Fibroblast of skin of right quadriceps (primary cell): ENCODE measurements at regions not wholly inside any gene's neighbourhood (a gene's known extent, or its start where the extent isn't known, plus 50 kb on each side); places are given as distances from the start of the nearest gene placed in this dataset.

Experiments
- DNase-seq: peaks from one replicate; pipeline ENCODE4 v3.0.0-alpha.2; 2013

DNA sequence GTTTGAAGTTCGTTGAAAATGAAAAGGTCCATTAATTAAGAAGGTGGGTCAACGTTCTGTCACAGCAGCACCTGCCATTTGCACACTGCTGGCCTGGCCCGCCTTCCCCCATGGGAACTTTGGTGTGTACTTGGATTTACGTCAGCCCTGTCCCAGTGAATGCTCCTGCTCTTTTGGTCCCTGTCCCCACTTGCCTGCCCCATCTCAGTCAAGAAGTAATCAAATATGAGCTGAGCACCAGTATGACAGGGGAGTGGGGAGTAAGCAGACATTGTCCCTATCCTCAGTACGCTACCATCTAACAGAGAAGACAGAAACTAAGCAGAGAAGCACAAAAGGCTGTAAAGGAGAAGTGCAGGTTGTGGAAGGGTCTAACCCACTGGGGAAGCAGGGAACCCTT, 65.1 kb downstream of the SLC4A3 start:
- no peak for DNase-seq

DNA sequence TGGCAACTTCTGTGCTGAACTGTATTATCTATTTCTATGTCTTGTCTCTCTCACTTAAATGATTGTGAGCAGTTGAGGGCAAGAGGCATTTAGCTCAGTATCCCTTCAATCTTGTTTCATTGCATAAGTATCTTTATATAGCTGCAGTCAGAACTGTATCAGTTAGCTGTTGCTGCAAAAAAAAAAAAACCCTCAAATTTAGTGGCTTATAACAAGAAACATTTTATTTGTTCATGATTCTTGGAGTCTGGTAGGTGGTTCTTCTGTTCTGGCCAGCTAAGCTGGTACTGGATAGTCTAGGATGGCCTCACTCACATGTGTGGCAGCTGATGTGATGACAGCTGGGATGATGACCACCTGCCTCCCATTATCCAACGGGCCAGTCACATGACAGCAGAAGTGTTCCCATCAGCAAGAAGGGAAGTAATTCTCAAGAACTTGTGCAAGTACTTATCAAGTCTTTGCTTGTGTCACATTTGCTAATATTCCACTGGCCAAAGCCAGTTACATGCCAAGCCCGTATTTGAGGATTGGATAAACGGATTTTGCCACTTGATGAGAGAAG, 67.8 kb downstream of the SLC4A3 start:
- DNase-seq: no peak

DNA sequence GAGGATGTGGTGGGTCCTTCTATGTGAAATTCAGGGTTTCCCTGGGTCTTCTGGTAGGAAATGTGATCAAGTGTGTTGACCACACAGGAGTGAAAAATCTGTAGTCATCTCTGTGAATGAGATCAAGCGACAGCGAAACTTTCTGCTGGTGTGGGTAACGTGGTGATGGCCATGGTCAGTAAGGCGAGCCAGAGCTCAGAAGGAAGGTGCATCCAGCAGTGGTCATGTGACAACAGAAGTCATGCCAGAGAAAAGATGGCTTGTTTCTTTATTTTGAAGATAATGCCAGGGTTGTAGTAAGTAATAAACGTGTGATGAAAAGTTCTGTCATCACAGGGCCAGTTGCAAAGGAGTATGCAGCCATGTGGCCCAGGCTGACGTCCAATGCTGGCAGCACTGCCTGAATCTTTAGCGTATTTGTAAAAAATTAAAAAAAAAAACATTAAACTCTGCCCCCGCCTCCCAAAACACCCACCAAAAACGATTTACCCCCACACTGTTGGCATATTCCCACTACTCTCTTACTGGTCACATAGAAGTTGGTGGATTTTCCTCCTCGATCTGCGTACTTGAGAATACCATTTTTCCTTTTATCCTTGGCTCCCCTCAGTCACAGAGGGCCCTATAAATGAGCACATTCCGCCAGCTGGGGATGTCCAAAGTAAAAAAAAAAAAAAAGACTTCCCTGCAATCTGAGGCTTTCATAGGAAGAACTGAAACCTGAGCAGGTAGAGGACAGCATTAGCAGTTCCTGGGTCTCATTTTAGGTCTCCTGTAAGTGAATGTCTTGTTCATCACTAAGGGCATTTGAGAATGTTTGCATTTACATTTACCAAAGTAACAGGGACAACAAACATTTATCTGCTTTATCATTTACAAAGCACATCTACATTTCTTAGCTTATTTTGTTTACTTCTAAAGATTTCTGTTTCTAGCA, 70.6 kb downstream of the SLC4A3 start:
- no peak for DNase-seq

DNA sequence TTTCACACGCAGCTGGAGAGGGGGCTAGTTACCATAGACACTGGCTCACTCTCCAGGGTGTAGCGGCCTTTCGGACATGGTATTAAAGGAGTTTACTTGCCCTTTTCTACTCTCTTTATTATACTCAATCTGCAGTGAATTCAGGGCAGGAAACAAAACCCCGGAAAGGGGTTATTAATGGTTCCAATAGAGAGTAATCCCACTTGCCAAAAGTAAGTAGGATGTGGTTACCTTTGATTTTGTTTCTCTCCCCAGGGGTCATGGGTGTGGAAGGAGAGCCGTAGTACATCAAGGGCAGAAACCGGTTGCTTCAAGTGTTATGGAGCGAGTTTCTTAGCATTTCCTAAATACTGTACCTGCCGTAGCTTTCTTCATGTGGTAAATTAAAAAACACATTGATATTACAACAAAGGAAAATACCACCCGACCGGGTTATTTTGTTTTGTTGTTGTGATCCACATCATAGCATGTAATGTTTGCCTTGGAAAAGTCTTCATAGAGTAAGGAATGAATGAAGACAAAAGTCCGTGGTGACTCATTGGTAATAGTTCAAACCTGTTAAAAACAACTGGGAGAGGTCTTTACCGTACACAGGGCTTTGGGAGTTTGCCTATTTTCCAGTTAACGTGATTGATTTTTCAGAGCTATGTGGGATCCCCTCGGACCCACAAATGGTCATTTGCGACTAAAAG, 71.5 kb downstream of the SLC4A3 start:
- no peak for DNase-seq

DNA sequence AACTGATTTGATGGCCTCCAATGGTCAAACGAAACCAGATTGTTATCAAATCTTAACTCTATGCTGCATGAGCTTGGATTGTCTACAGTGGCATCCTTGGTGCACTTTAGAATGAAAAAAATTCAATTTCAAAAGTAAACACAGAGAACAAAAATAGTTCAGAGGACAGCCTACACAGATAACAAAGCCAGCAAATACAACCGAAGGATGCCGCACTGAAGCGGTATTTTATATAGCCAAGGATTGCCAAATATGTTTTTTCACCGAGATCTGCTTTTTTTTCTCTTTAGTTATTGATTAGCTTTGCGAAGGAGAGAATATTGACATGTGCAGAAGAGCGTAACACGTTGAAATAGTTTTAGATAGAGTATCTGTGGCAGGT, 72.0 kb downstream of the SLC4A3 start:
- DNase-seq: no peak

DNA sequence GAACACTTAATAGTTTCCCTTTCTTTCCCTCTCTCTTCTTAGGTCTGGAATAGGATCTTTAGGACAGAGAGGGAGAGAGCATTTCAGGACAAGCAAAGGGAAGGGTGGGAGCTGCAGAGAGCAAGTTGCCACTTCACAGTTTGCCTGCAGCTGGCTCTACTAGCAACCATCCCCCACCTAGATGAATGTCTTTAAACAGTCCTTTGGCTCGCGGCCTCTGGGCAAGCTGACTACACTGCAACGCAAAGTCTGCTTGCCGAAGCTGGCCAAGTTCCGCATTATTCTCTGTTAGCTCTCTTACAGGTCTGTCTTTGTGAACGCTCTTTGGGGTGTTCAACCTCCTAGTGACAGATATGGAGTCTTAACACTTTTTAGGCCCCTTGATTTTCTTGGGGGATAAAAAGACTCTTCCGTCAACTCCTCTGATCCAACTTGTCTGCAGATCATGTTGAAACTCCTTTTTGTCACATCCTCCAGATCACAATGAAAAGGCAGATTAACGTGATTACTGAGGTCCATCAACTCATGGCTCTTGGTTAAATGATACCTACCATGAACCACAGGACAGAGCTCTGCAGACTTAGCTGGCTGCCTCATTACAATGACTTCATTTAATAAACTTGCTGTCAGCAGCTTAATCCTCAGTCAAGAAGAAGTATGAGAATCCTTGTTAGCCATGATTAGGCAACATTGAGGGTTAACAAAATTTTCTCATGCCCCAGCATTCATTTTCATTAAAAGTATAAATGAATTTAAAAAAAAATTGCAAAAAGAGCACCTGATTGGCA, 74.6 kb downstream of the SLC4A3 start:
- peak; percentile 22 for DNase-seq

DNA sequence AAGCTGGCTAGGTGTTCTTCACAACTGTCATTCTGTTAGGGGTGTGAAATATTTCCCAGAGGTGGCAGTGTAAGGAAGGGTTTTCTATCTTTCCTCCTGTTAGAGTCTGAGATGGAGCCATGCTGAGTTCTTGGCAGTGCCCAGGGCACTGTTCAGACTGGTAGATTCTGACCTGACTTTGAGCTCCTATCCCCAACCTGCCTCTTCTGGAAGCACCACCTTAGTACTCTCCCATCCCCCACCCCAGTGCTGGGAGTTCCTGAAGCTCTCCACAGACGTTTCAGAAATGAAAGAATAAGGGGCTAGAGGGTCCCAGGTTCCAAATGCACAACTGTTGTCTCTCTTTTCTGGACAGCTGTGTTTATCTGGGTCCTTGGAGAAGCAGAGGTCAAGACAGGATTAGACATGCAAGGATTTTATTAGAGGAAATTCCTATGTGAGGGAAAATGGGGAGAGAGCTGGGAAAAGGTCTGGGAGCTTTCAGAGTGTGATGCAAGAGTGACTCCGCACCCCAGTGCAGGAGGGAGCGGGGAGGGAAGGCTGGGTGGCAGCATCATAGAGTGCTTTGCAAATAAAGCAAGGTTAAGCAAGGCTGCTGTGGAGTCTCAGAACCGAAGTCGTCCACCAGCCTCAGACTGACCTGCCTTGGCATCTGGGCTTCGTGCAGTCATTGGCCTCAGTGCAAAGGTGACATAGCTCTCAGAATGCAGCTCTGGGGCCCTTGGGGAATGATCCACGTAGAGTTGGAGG, 75.5 kb downstream of the SLC4A3 start:
- DNase-seq: no peak

DNA sequence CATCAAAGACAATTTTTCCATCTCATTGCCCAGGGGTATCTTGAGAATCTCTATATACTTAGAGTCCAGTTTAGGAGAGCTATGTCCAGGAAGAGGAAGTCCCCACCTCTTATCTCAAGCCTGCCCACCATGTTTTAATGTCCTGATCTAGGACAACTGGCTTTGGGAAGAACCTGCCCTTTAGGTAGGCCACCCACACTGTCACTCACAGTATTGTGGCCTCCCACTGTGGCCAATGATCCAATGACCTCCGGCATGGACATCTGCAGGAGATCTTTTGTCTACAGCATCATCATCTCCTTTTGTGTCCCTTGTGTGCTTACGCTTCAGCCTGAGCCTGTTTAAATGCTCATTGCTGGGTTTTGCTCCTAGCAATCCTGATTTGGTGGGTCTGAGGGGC, 77.4 kb downstream of the SLC4A3 start:
- no peak for DNase-seq

DNA sequence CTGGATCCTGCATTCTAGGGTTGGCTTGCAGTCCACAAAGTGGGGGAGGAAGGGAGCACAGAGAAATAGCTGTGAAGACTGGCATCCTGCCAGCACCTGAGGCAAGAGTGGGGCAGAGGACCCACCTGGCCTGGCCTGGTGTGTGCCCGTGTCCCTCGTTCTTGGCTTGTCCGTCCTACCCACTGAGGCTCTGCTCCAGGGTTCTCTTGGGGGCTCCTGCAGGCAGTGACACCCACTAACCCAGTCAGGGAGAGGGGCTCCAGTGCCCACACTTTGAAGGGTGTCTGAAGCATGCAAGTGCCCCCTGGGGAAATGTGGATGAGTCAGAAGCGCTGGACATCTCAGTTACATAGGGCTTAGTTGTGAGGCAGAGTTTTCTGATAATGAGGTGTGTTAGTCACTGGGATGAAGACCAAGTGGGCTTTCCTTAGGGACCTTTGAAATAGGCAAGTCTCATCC, 79.4 kb downstream of the SLC4A3 start:
- peak; percentile 73 for DNase-seq

DNA sequence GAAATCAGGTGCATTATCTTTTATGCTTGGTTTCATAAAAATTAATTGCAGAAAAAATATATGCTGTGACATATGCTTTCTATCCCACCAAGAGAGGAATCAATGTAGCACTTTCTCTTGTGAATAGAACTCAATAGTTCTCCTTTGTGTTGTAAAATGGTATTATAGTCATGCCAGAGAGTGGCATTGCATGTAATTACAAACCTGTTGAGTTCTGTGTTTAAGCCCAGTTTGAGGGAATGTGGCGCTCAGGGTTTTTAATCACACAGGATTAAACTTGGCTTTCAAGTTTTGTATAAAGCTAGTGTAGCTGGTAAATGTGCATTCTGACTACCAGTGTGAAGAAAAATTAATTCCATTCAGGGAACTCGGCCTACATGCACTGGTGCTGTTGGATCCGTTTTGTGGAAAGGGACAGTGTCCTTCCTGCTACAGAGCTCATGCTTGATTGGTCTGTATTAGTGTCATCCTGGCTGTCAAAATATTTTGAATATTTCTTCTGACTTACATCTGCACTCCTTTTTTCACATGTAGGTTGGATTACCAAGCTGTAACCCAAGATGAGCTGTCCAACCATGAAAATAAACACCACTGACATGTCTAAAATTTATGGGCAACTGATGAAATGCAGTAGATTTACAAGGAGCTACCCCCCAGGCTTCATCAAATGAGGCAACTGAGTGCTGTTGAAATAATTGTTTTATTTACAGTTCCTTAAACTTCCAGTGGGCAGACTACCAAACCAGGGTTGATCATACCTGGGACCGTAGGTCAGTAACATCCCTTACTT, 80.3 kb downstream of the SLC4A3 start:
- DNase-seq: peak; percentile 62

DNA sequence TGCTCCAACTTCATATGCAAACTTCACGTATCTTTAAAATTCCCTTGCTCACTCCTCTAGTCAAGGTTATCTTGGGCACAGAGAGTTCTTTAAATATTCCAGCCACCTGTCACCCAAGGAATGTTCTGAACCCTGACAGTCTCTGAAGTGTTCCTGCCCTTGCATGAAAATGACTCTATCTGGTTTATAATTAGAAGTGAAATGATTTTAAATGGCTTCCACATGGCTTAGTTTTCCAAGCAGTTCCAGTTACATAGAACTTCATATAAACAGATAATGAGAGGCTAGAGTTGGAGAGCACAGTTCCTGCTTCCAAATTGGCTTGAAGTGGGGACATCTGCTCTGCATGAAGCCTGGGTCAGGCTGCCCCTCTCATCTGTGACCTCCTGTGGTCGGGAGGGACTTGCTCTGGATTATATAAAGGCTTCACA, 81.9 kb downstream of the SLC4A3 start:
- no peak for DNase-seq

DNA sequence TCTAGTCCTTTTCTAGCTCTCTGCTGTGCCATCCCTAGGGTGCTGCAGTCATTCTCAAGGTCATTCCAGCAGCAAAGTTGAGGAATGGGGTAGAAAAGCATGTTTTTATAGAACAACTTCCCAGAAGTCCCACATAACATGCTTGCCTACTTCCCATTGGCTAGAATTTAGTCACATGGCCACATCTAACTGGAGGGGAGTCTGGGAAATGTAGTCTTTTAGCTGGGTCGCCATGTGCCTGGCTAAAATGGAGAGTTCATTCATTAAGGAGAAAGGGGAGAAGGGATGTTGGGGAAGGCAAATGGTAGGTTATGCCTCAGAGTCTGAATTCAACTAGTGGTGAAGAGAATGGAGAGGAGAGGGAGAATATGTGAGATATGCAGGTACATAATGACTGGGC, 85.7 kb downstream of the SLC4A3 start:
- peak; percentile 40 for DNase-seq

DNA sequence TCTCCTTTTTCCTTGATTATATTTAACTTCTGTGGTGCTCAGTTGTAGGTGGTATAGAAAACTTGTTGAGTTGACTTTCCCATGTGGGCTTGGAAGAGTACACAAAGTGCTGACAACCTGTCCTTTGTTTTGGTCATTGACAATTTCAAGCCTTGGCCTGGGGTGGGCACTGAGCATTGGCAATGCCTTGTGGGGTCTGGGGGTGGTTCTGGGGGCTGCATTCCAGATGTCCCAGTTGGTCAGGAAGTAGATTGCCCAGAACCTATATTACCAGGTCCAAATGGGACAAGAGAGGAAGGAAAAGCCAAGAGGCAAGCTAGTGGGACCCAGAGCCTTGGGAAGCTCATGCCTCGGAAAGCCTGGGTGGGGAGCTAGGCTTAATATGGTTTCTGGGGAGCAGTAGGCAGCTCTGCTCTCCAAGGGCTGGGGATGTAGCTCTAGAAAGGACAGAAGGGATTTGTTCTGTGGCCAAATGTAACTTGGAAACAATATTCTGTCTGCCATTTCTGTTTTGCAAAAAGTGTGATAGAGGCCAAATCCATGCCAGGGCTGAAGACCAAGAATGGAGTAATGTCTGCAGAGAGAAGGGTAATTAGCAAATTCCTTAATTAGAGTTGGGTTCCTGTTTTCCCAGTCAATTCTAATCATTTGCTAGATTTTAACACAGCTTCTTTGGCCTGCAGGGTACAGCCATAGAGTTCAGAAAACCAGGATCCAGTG, 87.4 kb downstream of the SLC4A3 start:
- no peak for DNase-seq

DNA sequence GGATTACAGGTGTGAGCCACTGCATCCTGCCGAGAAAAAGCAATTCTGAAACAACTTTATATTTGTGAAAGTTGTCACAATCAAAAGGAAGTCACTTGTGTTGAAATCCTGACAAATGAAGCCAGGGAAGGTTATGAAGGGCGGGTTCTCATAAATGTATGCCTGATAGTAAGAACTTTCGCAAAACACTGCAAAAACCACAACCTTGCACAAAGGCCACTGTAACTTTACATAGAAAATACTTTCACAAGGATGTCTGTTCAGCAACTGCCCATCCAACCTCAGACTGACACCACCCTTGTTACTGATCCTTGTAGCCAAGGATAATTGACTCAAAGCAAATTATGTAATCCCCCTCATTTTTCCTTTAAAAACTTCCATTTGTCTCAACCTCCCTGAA, 90.6 kb downstream of the SLC4A3 start:
- DNase-seq: no peak

DNA sequence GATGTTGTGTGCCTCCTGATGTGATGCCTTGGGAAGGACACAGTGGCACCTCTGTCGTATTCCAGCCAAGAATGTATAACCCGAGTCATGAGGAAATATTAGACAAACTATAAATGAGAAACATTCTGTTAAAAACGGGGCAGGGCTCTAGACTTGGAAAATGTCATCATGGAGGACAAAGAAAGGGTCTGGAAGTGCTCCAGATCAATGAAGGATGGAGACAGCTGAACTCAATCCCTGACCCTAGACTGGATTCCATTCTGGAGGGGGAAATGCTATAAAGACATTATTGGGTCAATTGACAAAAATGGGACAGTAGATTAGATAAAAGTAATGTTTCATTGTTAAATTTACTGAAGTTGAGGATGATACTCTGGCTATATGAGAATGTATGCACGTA, 92.1 kb downstream of the SLC4A3 start:
- no peak for DNase-seq

DNA sequence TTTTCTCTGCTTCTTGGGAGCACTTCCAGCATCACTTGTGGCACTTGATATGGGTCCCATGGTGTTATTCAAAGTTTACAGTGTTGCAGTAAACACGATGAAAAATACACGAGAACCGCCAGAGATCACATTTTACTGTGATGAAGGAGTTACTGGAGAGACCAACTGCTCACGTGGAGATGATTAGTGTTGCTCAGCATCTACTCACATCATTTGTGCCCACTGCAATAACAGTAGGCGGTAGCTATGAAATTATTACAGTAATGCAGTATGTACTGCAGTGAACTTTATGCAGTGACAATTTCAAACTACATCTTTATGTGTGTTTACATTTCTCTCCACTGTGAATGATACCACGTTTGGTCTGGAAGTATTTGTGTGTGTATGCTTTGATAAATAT, 93.5 kb downstream of the SLC4A3 start:
- DNase-seq: no peak

DNA sequence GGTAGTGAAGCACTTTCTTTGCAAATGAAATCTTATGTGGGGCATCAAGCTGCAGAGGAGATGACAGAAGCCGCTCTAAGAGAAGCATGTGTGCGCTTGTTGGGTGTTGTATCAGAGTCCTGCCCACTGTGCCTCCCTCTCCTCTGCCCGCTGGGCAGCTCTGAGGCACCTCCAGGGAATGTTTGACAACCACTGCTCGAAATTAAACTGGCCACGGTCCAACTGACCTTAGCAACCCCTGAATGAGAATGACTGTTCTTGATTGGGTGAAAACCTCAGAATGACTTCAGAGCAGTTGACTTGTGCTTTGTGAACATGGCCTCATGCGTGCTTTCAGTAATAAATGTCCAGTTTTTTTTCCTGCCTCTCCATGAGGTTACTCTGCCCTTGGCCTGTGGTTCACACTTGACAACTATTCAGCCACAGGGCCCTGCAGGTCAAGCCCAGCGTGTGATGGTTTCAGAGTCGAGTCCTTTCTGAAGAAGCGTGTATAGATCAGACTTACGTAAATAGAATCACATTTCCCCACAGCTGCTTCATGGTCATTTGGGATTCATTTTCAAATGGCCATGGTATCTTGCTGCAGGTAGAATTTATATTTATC, 94.9 kb downstream of the SLC4A3 start:
- no peak for DNase-seq

DNA sequence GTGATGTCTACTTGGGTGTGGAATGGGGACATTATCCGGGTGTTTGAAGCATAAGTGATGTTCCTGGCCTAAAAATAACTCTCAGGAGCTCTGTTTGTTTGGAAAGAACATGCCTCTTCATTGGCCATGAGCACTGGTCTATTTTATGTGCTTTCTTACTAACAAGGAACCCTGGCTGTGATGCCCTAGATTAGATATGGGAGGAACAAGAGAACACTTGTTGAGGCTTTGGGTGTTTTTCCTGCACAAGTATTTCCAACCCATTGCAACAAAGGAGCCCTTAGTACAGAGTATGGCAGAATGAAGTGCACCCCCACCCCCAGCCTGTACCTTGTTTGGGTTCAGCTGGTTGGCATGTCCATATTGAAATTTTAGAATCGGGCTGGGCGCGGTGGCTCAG, 95.9 kb downstream of the SLC4A3 start:
- no peak for DNase-seq

DNA sequence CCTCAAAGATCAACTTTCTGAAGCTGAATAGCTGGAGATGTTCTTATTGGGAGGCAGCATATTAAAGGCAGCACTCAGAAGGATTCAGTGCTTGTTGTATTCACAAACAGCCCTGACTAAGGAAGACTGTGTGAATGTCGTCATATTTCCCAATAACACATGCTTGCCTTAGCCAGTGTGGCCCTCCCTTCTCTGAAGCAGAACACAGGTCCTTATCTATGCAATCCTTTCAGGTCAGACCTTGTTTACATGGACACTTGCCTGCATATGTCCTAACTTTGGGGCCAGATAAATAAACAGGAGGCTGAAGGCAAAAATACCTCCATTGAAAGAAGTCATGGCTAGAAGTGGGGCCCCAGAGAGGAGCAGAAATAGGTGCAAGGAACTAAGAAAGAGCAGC, 97.2 kb downstream of the SLC4A3 start:
- no peak for DNase-seq

DNA sequence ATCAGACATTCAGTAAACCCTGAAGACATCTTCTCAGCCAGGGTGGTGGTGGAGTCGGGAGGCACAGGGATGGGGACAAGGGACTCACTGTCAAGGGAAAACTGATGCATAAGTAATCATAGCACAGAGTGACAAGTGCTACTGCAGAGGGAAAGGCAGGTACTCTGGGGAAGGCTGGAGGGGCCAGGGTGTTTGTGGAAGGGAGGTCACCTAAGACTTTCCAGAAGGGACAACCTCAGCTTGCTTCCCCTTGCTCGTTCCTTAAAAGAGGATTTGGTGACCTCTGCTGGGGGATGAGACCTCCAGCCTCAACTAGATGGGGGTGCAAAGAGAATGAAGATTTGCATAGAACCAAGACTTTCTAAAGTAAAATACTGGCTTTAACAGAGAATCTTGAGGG, 99.5 kb downstream of the SLC4A3 start:
- no peak for DNase-seq
